Endothelial cell of umbilical vein (primary cell): ENCODE measurements at regions not wholly inside any gene's neighbourhood (a gene's known extent, or its start where the extent isn't known, plus 50 kb on each side); places are given as distances from the start of the nearest gene placed in this dataset.

ENCODE experiments used
- BruUV-seq: library from RNA; stranded (reverse); fragments of 400-500 nt; replicated peaks from 2 replicates; lab custom pipeline; 2021; lab: Mats Ljungman, UMichigan
- CTCF ChIA-PET: fragments of 300-600, 350-600 bp; sonication (Branson Sonifier 250); formaldehyde crosslinking; loops from one replicate; lab custom pipeline; 2021; ENCODE audit warnings: antibody characterized with exemption, inconsistent platforms; lab: Charles Lee
- POLR2A ChIA-PET: fragments of 300-600, 350-600 bp; sonication (Branson Sonifier 250); formaldehyde crosslinking; loops from one replicate; lab custom pipeline; 2021; ENCODE audit warnings: antibody characterized with exemption, inconsistent platforms; lab: Charles Lee
- DNase-seq: peaks from one replicate; pipeline ENCODE4 v3.0.0-alpha.2; 2011; ENCODE audit warnings: low read depth, low spot score
- FAIRE-seq: peaks from 2 replicates; lab custom pipeline; 2011; peaks lifted over from hg19 to GRCh38; lab: Jason Lieb, UNC
- H2AFZ ChIP-seq: 2 replicates; pipeline ENCODE4 v1.6.0; 2012; ENCODE audit warnings: low read depth, low read length, control low read depth, inconsistent platforms
- H3K27ac ChIP-seq: 2 replicates; pipeline ENCODE4 v1.5.1; 2011; ENCODE audit warnings: low read depth, mild to moderate bottlenecking, control low read depth, low read length, moderate library complexity; ENCODE audit not compliant: insufficient read depth
- H3K27me3 ChIP-seq, 2 experiments: 2 replicates each; pipeline versions ENCODE4 v1.6.0 to v1.6.1; 2011; ENCODE audit warnings: low read length in 2 of 2, mixed read lengths in 1 of 2; ENCODE audit not compliant: control insufficient read depth in 2 of 2, insufficient read depth in 2 of 2
- H3K36me3 ChIP-seq, 2 experiments: 2 replicates in 1 of 2; 3 replicates in 1 of 2; pipeline ENCODE4 v1.5.1; 2011; ENCODE audit warnings: low read length in 2 of 2, mild to moderate bottlenecking in 1 of 2, moderate library complexity in 1 of 2; ENCODE audit not compliant: control insufficient read depth in 2 of 2, insufficient read depth in 2 of 2; ENCODE audit errors: extremely low read depth in 1 of 2
- H3K4me1 ChIP-seq: 3 replicates; pipeline ENCODE4 v1.5.1; 2011; ENCODE audit warnings: mild to moderate bottlenecking, low read length; ENCODE audit not compliant: control insufficient read depth, insufficient read depth; ENCODE audit errors: extremely low read depth
- H3K4me2 ChIP-seq: 2 replicates; pipeline ENCODE4 v1.6.1; 2011; ENCODE audit warnings: low read length, control low read depth, mixed read lengths; ENCODE audit not compliant: insufficient read depth
- H3K4me3 ChIP-seq, 3 experiments: fragments of 200-600 bp in 1 of 3; sonication (generic), shearing (Covaris generic) in 1 of 3; replicated peaks in 1 of 3; 2 replicates each; pipeline ENCODE4 v1.5.1; 2011 to 2016; ENCODE audit warnings: control low read depth in 3 of 3, low read length in 3 of 3, mild to moderate bottlenecking in 2 of 3, inconsistent platforms in 1 of 3, low read depth in 1 of 3, moderate library complexity in 1 of 3; ENCODE audit not compliant: insufficient read depth in 1 of 3
- H3K79me2 ChIP-seq: 2 replicates; pipeline ENCODE4 v1.6.0; 2012; ENCODE audit warnings: low read length, inconsistent platforms; ENCODE audit not compliant: control insufficient read depth, insufficient read depth
- H3K9ac ChIP-seq: replicated peaks from 2 replicates; pipeline ENCODE3; 2011; ENCODE audit warnings: low read length, control low read depth; ENCODE audit not compliant: insufficient read depth; ENCODE audit errors: extremely low read depth
- H3K9me1 ChIP-seq: replicated peaks from 3 replicates; pipeline ENCODE4 v1.6.0; 2011; ENCODE audit warnings: mild to moderate bottlenecking, low read length; ENCODE audit not compliant: control insufficient read depth, insufficient read depth; ENCODE audit errors: extremely low read depth
- H3K9me3 ChIP-seq: replicated peaks from 2 replicates; pipeline ENCODE4 v1.5.1; 2012; ENCODE audit warnings: low read length, inconsistent platforms; ENCODE audit not compliant: control insufficient read depth, insufficient read depth
- H4K20me1 ChIP-seq: replicated peaks from 2 replicates; pipeline ENCODE3; 2011; ENCODE audit warnings: mild to moderate bottlenecking, low read length; ENCODE audit not compliant: control insufficient read depth, insufficient read depth; ENCODE audit errors: extremely low read depth
- EZH2 ChIP-seq: IDR thresholded peaks from 2 replicates; pipeline ENCODE4 v1.6.1; 2012; ENCODE audit warnings: borderline replicate concordance, low read depth, mild to moderate bottlenecking, moderate library complexity, low read length, inconsistent platforms; ENCODE audit not compliant: severe bottlenecking
- FOS ChIP-seq: IDR thresholded peaks from 2 replicates; pipeline ENCODE4 v1.6.1; 2011; ENCODE audit warnings: mild to moderate bottlenecking, low read length, moderate library complexity, borderline replicate concordance; ENCODE audit not compliant: insufficient read depth
- GATA2 ChIP-seq: IDR thresholded peaks from 2 replicates; pipeline ENCODE4 v1.7.0; 2011; ENCODE audit warnings: low read depth, mild to moderate bottlenecking, moderate library complexity, mixed read lengths, low read length; ENCODE audit not compliant: insufficient read length, insufficient read depth
- JUN ChIP-seq: IDR thresholded peaks from 2 replicates; pipeline ENCODE4 v1.6.1; 2011; ENCODE audit warnings: borderline replicate concordance, low read depth; ENCODE audit not compliant: insufficient read length, insufficient read depth
- MYC ChIP-seq: IDR thresholded peaks from one replicate; pipeline ENCODE4 v1.6.1; 2011; ENCODE audit warnings: mild to moderate bottlenecking, low read depth, low read length
- POLR2A ChIP-seq: IDR thresholded peaks from 2 replicates; pipeline ENCODE4 v1.6.1; 2012; ENCODE audit warnings: low read depth, mild to moderate bottlenecking, control low read depth, low read length
- POLR2AphosphoS5 ChIP-seq: IDR thresholded peaks from 2 replicates; pipeline ENCODE4 v1.6.1; 2012; ENCODE audit warnings: low read depth, mild to moderate bottlenecking, control low read depth, low read length, moderate library complexity; ENCODE audit not compliant: insufficient read depth
- dilution Hi-C: fragments of 300-500 bp; cut with MboI; formaldehyde crosslinking; loops from one replicate; pipeline ENCODE4 v1.15.0; 2019; ENCODE audit warnings: low sequenced_read_pairs; ENCODE audit not compliant: extremely low pct_ligation_motif_present
- intact Hi-C: fragments of 100-400 bp; cut with micrococcal nuclease; formaldehyde crosslinking; loops from one replicate; pipeline ENCODE4 v1.10.0; 2022
- TF ChIP-seq, protein P1 (sequence below): IDR thresholded peaks from 2 replicates; pipeline ENCODE4 v1.6.1; 2011; ENCODE audit not compliant: insufficient read depth, insufficient read length
- TF ChIP-seq, protein P2 (sequence below), 2 donors: IDR thresholded peaks; 1 replicate in 1 of 2; 2 replicates in 1 of 2; pipeline ENCODE4 v1.5.1; 2011; ENCODE audit warnings: low read length in 2 of 2, mild to moderate bottlenecking in 2 of 2, moderate library complexity in 2 of 2, control low read depth in 1 of 2, inconsistent platforms in 1 of 2, low read depth in 1 of 2; ENCODE audit not compliant: insufficient read depth in 1 of 2; ENCODE audit errors: extremely low read depth in 1 of 2

DNA sequence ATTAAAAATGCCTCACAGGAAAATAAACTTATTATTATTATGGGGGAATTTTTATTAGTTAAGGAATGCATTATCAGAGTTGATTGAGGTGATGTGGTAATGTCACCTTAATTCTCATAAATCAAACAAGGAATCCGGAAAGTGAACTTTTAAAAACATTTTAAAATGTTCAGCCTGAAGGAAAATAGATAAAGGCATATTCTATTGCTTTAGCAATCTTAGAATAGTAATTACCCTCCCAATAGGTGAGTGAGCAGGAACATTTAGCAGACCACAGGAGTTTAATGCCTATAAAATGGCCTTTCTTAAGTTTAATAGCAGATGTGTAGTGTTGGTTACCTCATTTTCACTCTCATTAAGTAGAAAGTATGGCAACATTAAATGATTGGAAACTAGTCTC lies 160.9 kb upstream of the MAD2L1 start:
- Histone ChIP-seq H3K9ac (no peak overlapping the region), H4K20me1 (no peaks in the 10 kb centered on the region), H3K9me3 (no peaks in the 10 kb centered on the region), H3K79me2 (no peaks in the 10 kb centered on the region), H3K4me1 (no peaks in the 10 kb centered on the region), H3K4me3 (no peak overlapping the region), H3K4me2 (no peak overlapping the region), H3K27me3 (no peaks in the 10 kb centered on the region), H3K27ac (no peak overlapping the region), H3K36me3 (no peaks in the 10 kb centered on the region), H3K9me1 (no peaks in the 10 kb centered on the region), H2AFZ (no peak overlapping the region)
- no TSS peak for BruUV-seq
- DNase-seq, result no peak
- POLR2A ChIA-PET, result no interaction called here
- FAIRE-seq, result no peak
- dilution Hi-C loops (no loop called here), intact Hi-C loops (no loop called here)
- CTCF ChIA-PET, result no interaction called here
- TF ChIP-seq GATA2, result no peak
- TF ChIP-seq, protein P1, sequence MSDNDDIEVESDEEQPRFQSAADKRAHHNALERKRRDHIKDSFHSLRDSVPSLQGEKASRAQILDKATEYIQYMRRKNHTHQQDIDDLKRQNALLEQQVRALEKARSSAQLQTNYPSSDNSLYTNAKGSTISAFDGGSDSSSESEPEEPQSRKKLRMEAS, result no peak
- no peak for TF ChIP-seq MYC
- TF ChIP-seq POLR2AphosphoS5, result no peak
- TF ChIP-seq POLR2A, result no peak
- TF ChIP-seq, protein P2, sequence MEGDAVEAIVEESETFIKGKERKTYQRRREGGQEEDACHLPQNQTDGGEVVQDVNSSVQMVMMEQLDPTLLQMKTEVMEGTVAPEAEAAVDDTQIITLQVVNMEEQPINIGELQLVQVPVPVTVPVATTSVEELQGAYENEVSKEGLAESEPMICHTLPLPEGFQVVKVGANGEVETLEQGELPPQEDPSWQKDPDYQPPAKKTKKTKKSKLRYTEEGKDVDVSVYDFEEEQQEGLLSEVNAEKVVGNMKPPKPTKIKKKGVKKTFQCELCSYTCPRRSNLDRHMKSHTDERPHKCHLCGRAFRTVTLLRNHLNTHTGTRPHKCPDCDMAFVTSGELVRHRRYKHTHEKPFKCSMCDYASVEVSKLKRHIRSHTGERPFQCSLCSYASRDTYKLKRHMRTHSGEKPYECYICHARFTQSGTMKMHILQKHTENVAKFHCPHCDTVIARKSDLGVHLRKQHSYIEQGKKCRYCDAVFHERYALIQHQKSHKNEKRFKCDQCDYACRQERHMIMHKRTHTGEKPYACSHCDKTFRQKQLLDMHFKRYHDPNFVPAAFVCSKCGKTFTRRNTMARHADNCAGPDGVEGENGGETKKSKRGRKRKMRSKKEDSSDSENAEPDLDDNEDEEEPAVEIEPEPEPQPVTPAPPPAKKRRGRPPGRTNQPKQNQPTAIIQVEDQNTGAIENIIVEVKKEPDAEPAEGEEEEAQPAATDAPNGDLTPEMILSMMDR (IDR thresholded peaks at IDR 0.05; ENCODE audit: extremely low read depth in 1 of 2, insufficient read depth in 1 of 2, low read depth in 1 of 2, low read length in 2 of 2), result no peak

DNA sequence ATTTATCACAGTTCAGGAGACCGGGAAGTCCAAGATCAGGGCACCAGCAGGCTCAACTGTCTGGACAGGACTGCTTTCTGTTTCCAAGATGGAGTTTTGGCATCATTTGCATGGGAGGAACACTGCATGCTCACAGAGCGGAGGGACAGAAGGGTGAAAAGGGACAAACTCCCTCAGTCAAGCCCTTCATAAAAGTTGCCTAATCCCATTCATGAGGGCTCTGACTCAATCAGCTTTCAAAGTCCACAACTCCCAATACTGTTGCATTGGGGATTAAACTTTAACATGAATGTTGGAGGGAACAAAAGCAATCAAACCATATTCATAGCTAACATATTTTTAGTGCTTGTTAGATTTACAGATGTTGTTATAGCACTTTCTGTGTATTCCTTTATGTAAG lies 158.9 kb upstream of the MAD2L1 start:
- Histone ChIP-seq H3K27me3 (no peaks in the 10 kb centered on the region), H3K9me3 (no peaks in the 10 kb centered on the region), H3K4me2 (no peak overlapping the region), H2AFZ (no peak overlapping the region), H3K36me3 (no peaks in the 10 kb centered on the region), H3K9ac (no peak overlapping the region), H3K4me3 (no peak overlapping the region), H3K9me1 (no peaks in the 10 kb centered on the region), H3K4me1 (no peaks in the 10 kb centered on the region), H3K79me2 (no peaks in the 10 kb centered on the region), H3K27ac (no peak overlapping the region), H4K20me1 (no peaks in the 10 kb centered on the region)
- ChIA-PET POLR2A (no interaction called here), CTCF (no interaction called here)
- DNase-seq (no peak), FAIRE-seq (no peak)
- no peak for TF ChIP-seq EZH2
- TF ChIP-seq FOS, result no peak
- TF ChIP-seq, protein P2 (IDR thresholded peaks at IDR 0.05; ENCODE audit: extremely low read depth in 1 of 2, insufficient read depth in 1 of 2, low read depth in 1 of 2, low read length in 2 of 2), result no peak
- TF ChIP-seq MYC, result no peak
- no peak for TF ChIP-seq POLR2AphosphoS5
- no peak for TF ChIP-seq POLR2A
- TF ChIP-seq, protein P1, result no peak
- no peak for TF ChIP-seq JUN
- TF ChIP-seq GATA2, result no peak
- intact Hi-C loops (no loop called here), dilution Hi-C loops (no loop called here)
- BruUV-seq, result no TSS peak
